Muscle of back (tissue), 3 donors: ENCODE measurements at regions not wholly inside any gene's neighbourhood (a gene's known extent, or its start where the extent isn't known, plus 50 kb on each side); places are given as distances from the start of the nearest gene placed in this dataset.

ENCODE experiments used
- DNase-seq, 3 donors: peaks; one replicate each; pipeline versions ENCODE4 v3.0.0 to v3.0.0-alpha.2; 2013

- DNase-seq = peak; percentile 59 to 81 (median 73)
These were observed 61.5 kb downstream of the TBXT start for GRCh38 chr6:166106076-166106686.

DNA sequence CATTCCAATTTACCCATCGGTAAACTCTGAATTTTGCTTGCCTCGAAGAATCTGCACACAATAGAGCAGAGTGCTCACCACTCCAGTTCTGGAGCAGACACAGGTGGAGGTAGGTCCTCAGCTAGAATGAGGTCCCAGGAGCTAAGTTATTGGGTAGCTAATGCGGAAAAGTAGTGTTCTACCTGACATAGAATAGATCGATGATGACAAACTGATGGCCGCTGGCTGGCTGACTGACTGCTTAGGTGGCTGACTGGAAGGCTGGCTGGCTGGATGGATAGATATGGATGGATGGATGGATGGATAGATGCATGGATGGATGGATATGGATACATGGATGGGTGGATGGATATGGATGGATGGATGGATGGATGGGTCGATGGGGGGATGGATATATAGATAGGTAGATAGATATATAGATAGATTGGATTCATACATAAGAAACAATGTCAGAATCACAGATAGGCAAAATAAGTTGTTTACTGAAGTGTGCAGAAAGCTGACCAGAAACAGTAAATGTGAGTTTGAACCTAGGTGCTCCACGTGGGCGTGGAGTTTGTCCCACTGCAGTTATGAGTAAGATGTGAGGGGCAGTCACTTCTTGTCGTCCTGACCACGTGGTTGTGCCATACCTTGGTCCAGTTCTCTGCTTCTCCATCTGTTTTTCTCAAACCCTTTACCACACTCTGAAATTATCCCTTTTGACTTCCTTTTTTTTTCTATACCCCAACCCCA lies 62.1 kb downstream of the TBXT start:
- DNase-seq = no peak

GRCh38 chr6:166104872-166105271 lies 62.8 kb downstream of the TBXT start:
- no peak for DNase-seq

- peak in 2 of 3 donors; percentile 11 to 45 for DNase-seq
These were observed 63.5 kb downstream of the TBXT start for GRCh38 chr6:166104107-166104506.

GRCh38 chr6:166101819-166102419 lies 65.7 kb downstream of the TBXT start:
- DNase-seq = no peak

DNA sequence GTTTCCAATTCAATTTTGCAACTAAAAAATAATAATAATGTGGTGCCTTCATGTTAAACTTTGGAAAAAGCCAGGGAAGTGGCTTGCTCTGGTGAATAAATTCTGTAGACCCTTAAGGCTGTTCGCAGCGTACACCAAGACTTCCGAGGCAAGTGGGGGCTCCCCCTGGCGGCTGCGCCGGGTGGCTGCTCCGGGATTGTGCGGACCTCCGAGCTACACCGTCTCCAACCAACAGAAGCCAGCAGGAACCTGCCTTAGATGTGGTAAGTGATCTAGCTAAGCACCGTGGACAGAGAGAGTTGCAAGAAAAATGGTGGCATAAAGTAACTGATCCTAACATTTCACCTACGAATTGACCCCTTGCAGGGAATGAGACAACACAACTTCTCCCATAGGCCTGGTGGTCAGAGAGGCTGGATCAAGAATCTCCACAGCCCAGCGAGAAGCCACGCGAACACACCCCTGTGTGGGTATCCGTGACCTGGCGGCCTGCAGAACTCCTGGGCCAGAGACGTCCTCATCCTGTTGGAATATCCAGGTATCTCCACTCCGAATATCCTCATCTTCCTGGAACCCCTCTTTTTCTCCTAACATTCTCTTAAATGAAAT lies 69.6 kb downstream of the TBXT start:
- peak; percentile 59 to 86 (median 75) for DNase-seq

- no peak for DNase-seq
These were observed 79.8 kb downstream of the TBXT start for GRCh38 chr6:166087852-166088251.

DNA sequence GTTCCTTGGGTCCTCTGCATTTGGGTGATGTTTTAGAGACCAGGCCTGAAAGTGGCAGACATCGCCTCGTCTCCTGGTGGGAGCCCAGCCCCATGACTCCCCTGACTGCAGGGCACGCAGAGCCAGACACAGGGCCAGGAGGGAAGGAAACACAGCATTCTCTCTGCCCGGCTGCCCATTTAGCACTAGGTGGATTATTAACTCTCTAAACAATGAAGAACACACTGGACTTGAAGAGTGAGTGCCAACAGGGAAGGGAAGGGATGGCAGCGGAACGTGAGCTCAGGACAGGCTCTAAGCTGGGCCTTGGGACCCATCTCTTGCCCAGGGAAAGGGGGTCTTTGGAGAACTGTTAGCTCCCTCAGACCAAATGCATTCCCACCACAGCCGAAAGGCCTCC lies 80.4 kb downstream of the TBXT start:
- DNase-seq = no peak

DNA sequence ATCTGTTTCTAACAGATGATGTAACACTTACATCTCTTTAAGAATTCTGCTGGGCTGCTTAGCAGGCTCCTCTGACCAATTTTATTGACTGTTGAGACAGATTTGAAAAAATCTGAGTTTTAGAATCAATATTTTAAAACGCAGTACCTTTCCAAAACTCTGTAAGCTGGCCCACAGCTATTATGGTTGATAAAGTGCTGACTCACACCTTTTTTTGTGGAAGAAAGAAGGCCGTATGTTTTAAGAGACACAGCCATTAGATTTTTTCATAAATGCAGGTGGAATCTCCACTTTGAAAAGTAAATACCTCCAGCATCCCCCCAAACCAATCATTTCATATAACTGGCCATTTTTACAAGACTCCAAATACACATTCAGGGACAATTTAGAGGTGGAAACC lies 82.2 kb downstream of the TBXT start:
- no peak for DNase-seq

DNA sequence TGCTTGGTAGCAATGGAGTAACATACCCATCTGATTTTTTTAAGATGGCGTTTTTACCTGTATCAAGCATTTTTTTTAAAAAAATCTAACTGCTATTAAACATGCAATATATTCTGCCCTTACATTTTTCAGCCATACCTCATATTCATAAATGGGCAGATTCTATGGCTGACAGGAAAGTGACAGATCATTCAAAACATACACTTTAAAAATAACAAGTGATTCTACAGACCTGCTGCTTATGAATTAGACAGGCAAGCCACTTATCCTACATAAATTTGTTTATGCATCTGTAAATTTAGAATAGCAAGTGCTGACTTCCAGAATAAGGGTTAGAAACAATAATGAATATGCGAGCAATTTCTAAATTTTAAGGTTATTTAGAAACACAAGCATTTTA lies 82.7 kb downstream of the TBXT start:
- no peak for DNase-seq

DNA sequence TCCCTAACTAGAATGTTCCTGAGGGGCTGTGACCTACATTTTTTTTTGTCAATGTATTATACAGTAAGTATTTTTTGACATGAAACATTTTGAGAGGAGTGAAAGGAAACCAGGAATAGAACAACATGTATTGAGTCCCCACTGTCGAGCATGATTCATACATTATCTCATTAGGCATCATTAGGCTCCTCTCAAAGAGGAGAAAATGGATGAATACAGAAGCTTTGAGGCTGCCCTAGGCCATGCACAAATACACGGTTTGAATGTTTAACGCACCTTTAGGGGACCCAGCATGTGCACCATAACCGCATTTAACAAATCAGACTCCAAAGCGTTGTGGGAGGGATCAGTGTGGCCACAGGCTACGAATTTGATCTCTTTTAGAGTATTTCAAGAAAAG lies 87.8 kb downstream of the TBXT start:
- DNase-seq = no peak

- DNase-seq = peak; percentile 32 to 93 (median 57)
These were observed 89.4 kb downstream of the TBXT start for GRCh38 chr6:166078294-166078693.

DNA sequence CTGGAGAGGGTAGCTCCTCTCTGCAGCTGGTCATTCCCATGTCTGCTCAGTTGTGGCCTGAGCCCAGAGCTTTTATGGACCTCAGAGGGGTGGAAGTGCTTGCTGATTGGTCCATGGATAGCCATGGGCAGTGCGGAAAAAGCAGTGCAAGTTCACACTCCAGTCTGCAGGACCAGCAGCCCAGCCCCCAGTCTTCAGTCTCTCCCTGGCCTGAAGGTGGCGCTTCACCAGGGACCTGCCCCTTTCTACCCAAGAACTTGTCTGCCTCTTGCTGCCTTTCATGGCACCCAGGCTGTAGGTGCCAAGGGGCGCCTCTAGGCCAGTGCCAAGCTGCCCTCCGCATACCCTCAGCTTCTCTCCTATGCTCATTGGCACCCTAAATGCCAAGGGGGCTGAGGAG lies 91.0 kb downstream of the TBXT start:
- no peak for DNase-seq

DNA sequence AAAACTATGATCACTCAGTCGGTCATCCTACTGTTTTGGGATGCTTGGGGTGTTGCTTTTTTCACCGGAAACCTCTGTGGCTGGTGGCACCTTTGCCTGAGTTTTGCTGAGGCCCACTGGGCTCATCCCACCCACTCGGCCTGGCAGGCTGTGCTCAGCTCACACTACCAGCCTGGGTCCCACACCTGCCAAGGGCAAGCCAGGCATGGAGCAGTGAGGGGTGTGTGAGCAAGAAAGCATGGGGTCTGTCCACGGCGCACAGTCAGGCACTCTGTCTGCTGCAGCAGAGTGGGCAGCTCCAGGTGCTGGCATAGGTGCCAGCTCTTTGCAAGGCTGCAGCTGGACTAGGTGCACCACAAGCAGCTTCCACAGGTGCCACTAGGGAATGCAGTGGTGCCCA lies 91.7 kb downstream of the TBXT start:
- DNase-seq = no peak

DNA sequence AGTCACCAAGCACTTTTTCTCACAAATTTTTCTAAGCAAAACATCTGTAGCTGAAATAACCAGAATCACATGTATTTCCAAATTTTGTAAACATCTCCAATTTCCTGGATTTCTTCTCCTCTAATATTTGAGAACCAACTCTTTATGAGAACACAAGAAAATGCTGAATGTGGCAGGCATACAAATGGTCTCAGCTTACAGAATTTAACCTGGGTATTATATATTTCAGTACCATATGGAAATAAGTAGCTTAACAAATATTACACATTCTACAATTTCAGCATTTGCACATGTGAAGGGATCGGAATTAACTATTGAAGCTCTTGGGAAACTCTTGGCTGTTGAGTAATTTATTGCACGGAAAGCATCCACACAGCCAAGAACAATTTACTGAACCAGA lies 92.5 kb downstream of the TBXT start:
- peak in 1 of 3 donors; percentile 39 for DNase-seq

DNA sequence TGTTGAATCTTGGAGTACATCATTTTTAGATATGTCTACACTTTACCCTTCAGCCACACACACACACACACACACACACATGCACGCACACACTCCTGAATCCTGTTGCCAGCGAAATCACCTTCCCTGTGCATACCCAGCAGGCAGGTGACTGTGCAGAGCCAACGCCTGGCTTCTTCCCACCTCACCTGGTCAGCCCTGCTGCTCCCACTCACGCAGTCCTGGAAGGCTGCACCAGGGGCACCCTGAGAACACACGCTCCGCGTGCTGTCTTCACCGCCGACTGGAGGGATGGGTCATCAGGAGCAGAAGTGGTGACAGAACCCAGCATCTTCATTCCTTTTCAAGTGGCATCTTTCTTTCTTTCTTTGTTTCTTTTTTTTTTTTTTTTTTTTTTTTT lies 94.6 kb downstream of the TBXT start:
- no peak for DNase-seq

- no peak for DNase-seq
These were observed 98.9 kb downstream of the TBXT start for GRCh38 chr6:166068768-166069167.

DNA sequence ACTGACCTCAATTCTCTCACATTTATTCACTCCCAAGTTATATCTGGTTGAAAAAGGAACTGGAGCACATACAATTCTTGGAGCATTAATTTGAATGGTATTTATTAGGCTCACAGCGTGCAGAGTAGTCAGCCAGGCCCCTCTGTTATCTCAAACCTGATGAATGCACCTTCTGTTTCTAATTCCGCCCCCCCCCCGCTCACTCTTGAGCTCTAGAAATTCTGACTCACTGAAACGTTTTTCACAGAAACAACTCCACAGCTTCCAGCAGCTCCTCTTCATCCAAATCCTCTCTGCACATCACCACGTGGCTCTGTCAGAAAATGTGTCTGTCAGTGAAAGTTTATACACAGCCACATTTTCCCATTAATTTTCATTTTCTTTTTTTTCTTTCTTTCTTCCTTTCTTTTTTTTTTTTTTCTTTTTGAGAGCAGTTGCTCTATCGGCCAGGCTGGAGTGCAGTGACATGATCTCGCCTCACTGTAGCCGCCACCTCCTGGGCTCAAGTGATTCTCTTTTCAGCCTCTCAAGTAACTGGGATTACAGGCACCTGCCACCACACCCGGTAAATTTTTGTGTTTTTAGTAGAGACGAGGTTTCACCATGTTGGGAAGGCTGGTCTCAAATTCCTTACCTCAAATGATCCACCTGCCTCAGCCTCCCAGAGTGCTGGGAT lies 109.4 kb downstream of the TBXT start:
- peak; percentile 43 to 61 (median 43) for DNase-seq

DNA sequence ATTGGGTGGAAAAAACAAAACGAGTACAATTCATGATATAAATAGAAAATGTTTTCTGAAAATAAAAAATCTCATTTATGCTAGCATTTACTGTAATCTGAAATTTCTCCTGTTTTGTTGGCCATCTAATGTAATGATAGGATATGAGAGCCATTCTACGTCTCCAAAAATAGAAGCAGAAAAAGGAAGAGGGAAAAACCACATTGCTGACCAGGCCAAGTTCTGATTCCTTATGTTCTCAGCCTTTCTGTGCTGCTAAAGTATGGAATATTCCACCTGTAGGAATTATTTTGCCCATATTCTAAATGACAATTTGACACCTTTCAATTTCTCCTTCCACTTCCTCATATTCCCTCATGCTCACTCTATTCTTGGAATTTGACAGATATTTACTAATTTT lies 110.2 kb downstream of the TBXT start:
- peak in 1 of 3 donors; percentile 19 for DNase-seq

- peak; percentile 39 to 69 (median 46) for DNase-seq
These were observed 111.0 kb downstream of the TBXT start for GRCh38 chr6:166056637-166057036.

- DNase-seq = no peak
These were observed 111.8 kb downstream of the TBXT start for GRCh38 chr6:166055801-166056200.

DNA sequence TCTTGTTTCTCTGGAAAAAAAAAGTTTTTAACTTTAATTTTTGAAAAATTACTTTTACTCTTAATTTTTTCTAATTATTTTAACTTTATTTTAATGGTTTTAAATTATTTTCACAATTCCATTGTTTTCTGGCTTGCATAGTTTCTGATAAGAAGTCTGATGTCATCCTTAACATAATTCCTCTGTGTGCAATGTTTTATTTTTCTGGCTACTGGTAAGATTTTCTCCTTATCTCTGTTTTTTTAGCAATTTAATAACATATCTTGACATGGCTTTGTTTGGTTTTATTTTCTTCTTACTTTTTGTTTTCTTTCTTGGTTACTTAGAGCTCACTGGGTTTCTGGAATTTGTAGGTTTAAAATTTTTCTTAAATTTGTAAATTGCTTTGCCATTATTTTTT lies 114.8 kb downstream of the TBXT start:
- no peak for DNase-seq
